WTC11 (cell line): ENCODE measurements at regions not wholly inside any gene's neighbourhood (a gene's known extent, or its start where the extent isn't known, plus 50 kb on each side); places are given as distances from the start of the nearest gene placed in this dataset.

Source experiments
- ETV6 ChIP-seq: sonication (generic); formaldehyde crosslinking; IDR thresholded peaks from 2 replicates; pipeline ENCODE4 v1.8.1; 2022; ENCODE audit warnings: mild to moderate bottlenecking, missing genetic modification reagents
- NR2C2 ChIP-seq: sonication (generic); formaldehyde crosslinking; IDR thresholded peaks from 2 replicates; pipeline ENCODE4 v1.8.0; 2022; ENCODE audit warnings: mild to moderate bottlenecking, missing genetic modification reagents
- TF ChIP-seq, protein P1 (sequence below): sonication (generic); formaldehyde crosslinking; conservative IDR thresholded peaks from 2 replicates; pipeline ENCODE4 v1.8.1; 2023; ENCODE audit warnings: mild to moderate bottlenecking, low read depth, missing genetic modification reagents, moderate library complexity
- TF ChIP-seq, protein P2 (sequence below): fragments of 200-600 bp; IDR thresholded peaks from 2 replicates; pipeline ENCODE4 v1.8.0; 2022; ENCODE audit warnings: antibody characterized with exemption
- TF ChIP-seq, protein P3 (sequence below): sonication (generic); formaldehyde crosslinking; IDR thresholded peaks from 2 replicates; pipeline ENCODE4 v1.8.0; 2023; ENCODE audit warnings: missing genetic modification reagents

- TF ChIP-seq, protein P1, sequence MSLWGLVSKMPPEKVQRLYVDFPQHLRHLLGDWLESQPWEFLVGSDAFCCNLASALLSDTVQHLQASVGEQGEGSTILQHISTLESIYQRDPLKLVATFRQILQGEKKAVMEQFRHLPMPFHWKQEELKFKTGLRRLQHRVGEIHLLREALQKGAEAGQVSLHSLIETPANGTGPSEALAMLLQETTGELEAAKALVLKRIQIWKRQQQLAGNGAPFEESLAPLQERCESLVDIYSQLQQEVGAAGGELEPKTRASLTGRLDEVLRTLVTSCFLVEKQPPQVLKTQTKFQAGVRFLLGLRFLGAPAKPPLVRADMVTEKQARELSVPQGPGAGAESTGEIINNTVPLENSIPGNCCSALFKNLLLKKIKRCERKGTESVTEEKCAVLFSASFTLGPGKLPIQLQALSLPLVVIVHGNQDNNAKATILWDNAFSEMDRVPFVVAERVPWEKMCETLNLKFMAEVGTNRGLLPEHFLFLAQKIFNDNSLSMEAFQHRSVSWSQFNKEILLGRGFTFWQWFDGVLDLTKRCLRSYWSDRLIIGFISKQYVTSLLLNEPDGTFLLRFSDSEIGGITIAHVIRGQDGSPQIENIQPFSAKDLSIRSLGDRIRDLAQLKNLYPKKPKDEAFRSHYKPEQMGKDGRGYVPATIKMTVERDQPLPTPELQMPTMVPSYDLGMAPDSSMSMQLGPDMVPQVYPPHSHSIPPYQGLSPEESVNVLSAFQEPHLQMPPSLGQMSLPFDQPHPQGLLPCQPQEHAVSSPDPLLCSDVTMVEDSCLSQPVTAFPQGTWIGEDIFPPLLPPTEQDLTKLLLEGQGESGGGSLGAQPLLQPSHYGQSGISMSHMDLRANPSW (CRISPR knock-in tag) = no peak
- TF ChIP-seq, protein P2, sequence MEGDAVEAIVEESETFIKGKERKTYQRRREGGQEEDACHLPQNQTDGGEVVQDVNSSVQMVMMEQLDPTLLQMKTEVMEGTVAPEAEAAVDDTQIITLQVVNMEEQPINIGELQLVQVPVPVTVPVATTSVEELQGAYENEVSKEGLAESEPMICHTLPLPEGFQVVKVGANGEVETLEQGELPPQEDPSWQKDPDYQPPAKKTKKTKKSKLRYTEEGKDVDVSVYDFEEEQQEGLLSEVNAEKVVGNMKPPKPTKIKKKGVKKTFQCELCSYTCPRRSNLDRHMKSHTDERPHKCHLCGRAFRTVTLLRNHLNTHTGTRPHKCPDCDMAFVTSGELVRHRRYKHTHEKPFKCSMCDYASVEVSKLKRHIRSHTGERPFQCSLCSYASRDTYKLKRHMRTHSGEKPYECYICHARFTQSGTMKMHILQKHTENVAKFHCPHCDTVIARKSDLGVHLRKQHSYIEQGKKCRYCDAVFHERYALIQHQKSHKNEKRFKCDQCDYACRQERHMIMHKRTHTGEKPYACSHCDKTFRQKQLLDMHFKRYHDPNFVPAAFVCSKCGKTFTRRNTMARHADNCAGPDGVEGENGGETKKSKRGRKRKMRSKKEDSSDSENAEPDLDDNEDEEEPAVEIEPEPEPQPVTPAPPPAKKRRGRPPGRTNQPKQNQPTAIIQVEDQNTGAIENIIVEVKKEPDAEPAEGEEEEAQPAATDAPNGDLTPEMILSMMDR = no peak
- no peak for TF ChIP-seq NR2C2 (CRISPR knock-in tag)
- no peak for TF ChIP-seq ETV6 (CRISPR knock-in tag)
- TF ChIP-seq, protein P3, sequence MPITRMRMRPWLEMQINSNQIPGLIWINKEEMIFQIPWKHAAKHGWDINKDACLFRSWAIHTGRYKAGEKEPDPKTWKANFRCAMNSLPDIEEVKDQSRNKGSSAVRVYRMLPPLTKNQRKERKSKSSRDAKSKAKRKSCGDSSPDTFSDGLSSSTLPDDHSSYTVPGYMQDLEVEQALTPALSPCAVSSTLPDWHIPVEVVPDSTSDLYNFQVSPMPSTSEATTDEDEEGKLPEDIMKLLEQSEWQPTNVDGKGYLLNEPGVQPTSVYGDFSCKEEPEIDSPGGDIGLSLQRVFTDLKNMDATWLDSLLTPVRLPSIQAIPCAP = no peak
These were observed 209.5 kb downstream of the ZIC1 start for GRCh38 chr3:147618691-147619090.
